GM18499 (cell line): ENCODE measurements at regions not wholly inside any gene's neighbourhood (a gene's known extent, or its start where the extent isn't known, plus 50 kb on each side); places are given as distances from the start of the nearest gene placed in this dataset.
"Not testable (repeated sequence)": the region's sequence is repeated elsewhere in the genome, so short reads cannot be mapped to it uniquely, and the experiment has no call there.

ENCODE experiments used
- ATAC-seq: cut with Tn5 transposase; IDR thresholded peaks from one replicate; pipeline ENCODE4 v1.9.1; 2021; ENCODE audit warnings: moderate number of reproducible peaks; ENCODE audit not compliant: insufficient read depth, unreplicated experiment

GRCh38 chr11:121914508-121915059, 201.4 kb downstream of the BLID start:
- ATAC-seq = no peak

- no peak for ATAC-seq
Measured at GRCh38 chr11:121909596-121909995, 206.4 kb downstream of the BLID start.

- ATAC-seq = no peak
Measured at GRCh38 chr11:121907379-121907778, 208.6 kb downstream of the BLID start.

- no peak for ATAC-seq
Measured at GRCh38 chr11:121904148-121904547, 211.9 kb downstream of the BLID start.

GRCh38 chr11:121901886-121902285, 214.1 kb downstream of the BLID start:
- ATAC-seq = no peak

- not testable (repeated sequence) for ATAC-seq
Measured at GRCh38 chr11:121901417-121901816, 214.6 kb downstream of the BLID start.

- ATAC-seq = no peak
Measured at GRCh38 chr11:121899520-121899919, 216.5 kb downstream of the BLID start.

GRCh38 chr11:121898903-121899302, 217.1 kb downstream of the BLID start:
- ATAC-seq = no peak

GRCh38 chr11:121895919-121896318, 220.1 kb downstream of the BLID start:
- ATAC-seq = no peak

- no peak for ATAC-seq
Measured at GRCh38 chr11:121894581-121894980, 221.4 kb downstream of the BLID start.

- no peak for ATAC-seq
Measured at GRCh38 chr11:121892863-121893262, 223.2 kb downstream of the BLID start.

GRCh38 chr11:121892131-121892681, 223.8 kb downstream of the BLID start:
- no peak for ATAC-seq

- no peak for ATAC-seq
Measured at GRCh38 chr11:121890946-121891515, 225.0 kb downstream of the BLID start.

- ATAC-seq = no peak
Measured at GRCh38 chr11:121890377-121890776, 225.6 kb downstream of the BLID start.

- ATAC-seq = no peak
Measured at GRCh38 chr11:121889931-121890330, 226.1 kb downstream of the BLID start.

GRCh38 chr11:121889186-121889585, 226.8 kb downstream of the BLID start:
- ATAC-seq = no peak

GRCh38 chr11:121887976-121888557, 227.9 kb downstream of the BLID start:
- no peak for ATAC-seq

- ATAC-seq = no peak
Measured at GRCh38 chr11:121887569-121887968, 228.4 kb downstream of the BLID start.

GRCh38 chr11:121886996-121887395, 229.0 kb downstream of the BLID start:
- no peak for ATAC-seq

- ATAC-seq = no peak
Measured at GRCh38 chr11:121886005-121886734, 229.8 kb downstream of the BLID start.

- no peak for ATAC-seq
Measured at GRCh38 chr11:121884626-121885025, 231.4 kb downstream of the BLID start.
